ENCODE measurements at regions not wholly inside any gene's neighbourhood (a gene's known extent, or its start where the extent isn't known, plus 50 kb on each side); places are given as distances from the start of the nearest gene placed in this dataset.

GRCh38 chr6:152905551-152906299, 77.1 kb downstream of the FBXO5 start:
- no peak for DNase-seq

DNA sequence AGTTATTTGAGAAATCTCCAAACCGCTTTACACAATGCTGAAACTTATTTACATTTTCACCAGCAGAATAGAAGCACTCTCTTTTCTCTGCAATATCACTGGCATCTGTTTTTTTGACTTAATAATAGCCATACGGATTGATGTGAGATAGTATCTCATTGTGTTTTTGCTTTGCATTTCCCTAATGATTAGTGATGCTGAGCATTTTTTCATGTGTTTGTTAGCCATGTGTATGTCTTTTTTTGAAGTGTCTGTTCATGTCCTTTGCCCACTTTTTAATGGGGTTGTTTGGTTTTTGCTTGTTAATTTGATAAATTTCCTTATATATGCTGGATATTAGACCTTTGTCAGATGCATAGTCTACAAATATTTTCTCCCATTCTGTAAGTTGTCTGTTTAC, 73.6 kb downstream of the FBXO5 start:
- DNase-seq, result no peak

GRCh38 chr6:152916035-152916434, 66.8 kb downstream of the FBXO5 start:
- DNase-seq, result no peak

DNA sequence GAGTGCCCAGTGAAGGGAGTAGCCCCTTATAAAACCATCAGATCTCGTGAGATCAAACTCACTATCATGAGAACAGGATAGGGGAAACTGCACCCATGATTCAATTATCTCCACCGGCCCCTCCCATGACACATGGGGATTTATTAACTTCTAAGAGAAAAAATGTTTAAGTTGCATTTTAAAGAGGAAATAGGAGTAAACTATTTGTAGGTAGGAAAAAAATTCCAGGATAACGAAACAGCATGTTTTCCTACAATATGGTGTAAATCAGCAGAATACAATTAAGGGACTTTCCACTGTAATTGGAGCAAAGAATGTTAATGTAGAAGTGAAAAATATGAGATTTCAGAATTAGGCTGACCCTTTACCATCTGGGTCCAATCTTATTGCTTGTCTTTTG, 63.9 kb downstream of the FBXO5 start:
- no peak for DNase-seq

- no peak for DNase-seq
Measured at GRCh38 chr6:152920016-152920415, 62.8 kb downstream of the FBXO5 start.
